HUDEP-2 (cell line): ENCODE measurements at regions not wholly inside any gene's neighbourhood (a gene's known extent, or its start where the extent isn't known, plus 50 kb on each side); places are given as distances from the start of the nearest gene placed in this dataset.

Source experiments
- DNase-seq, 76 experiments: peaks; one replicate each; lab custom pipeline; 2025; ENCODE audit not compliant: unreplicated experiment in 76 of 76; lab: John Stamatoyannopoulos, UW

DNA sequence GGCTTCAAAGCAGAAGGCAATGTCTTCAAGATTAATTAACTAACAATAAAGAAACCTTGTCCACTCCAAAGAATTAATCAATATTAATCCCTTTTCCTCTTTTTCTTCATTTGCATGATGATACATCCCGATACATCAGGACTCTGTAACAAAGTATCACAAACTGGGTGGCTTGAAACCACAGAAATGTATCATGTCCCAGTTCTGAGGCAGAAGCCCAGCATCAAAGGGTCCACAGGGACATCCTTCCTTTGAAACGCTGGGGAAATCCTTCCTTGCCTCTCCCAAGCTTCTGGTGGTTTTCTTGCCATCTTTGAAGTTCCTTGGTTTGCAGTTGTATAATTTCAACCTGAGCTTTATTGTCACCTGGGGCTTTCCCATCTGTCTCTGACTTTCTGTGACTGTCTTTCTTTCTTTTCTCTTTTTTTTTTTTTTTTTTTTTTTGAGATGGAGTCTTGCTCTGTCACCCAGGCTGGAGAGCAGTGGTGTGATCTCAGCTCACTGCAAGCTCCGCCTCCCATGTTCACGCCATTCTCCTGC is 210.2 kb upstream of the ADARB2 start:
- DNase-seq: no peak

DNA sequence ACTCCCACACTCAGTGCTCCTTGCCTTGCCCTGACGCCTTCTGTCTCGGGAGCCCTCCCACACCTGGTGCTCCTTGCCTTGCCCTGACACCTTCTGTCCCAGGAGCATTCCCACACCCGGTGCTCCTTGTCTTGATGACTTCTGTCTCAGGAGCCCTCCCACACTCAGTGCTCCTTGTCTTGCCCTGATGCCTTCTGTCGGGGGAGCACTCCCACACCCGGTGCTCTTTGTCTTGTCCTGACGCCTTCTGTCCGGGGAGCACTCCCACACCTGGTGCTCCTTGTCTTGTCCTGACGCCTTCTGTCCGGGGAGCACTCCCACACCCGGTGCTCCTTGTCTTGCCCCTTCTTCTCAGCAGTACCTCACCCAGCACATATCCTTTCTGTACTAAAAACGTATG is 207.2 kb upstream of the ADARB2 start:
- no peak for DNase-seq

GRCh38 chr10:1942478-1942877 is 205.2 kb upstream of the ADARB2 start:
- no peak for DNase-seq

GRCh38 chr10:1939016-1939415 is 201.7 kb upstream of the ADARB2 start:
- DNase-seq: no peak

GRCh38 chr10:1938317-1938716 is 201.0 kb upstream of the ADARB2 start:
- DNase-seq: no peak

GRCh38 chr10:1935912-1936311 is 198.6 kb upstream of the ADARB2 start:
- DNase-seq: no peak

DNA sequence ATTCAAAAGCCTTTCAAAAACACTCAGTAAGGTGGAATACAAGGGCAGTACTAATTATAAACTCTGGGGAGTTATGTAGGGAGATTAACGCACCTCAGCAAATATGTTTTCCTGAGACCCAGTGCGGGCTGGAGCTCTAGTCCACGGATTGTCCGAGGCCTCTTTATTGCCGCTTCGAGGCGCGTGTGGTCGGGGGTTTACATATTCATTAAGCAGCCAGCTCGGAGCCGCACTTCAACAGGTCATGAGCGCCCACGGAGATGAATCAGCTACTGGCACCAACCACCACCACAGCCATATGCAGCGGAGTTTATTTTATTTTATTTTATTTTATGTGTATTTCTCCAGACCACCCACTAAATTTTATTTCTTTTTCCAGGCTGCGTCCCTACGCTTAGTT is 195.9 kb upstream of the ADARB2 start:
- DNase-seq: no peak

DNA sequence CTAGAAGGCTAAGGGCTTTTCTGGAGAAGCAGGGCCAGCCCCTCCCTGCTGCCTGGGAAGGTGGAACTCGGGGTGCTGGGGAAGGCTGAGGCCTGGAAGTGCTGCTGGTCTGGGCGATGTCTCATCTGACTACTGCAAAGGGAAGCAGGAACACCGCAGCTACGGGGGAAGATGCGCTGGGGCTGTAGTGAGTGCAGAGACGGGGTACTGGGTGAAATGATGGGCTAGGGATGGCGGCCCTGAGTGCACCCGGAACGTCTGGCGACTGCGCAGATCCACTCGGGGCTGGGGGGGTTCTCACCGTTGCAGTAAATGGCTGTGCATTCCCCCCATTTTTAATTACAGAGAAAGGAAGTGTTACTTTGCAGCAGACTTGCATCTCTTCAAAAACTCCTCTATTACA is 195.4 kb upstream of the ADARB2 start:
- no peak for DNase-seq

DNA sequence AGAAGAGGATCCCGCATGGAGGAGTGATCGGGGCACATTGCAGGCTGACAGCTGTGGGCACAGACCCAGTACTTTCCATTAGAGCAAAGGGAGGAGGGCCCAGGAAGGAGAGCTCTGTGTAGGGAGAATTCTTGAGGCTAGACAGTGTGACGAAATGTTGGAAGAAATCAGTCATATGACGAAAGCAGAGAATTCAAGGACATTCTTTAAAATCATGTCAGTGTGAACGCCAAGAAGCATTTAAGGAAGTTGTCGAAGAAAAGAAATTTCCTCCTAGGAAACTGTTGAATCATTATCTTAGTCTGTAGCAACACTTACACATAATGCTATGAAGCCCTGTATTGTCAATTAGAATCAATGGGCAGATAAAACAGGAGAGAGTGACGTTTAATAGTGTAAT is 191.3 kb upstream of the ADARB2 start:
- no peak for DNase-seq

DNA sequence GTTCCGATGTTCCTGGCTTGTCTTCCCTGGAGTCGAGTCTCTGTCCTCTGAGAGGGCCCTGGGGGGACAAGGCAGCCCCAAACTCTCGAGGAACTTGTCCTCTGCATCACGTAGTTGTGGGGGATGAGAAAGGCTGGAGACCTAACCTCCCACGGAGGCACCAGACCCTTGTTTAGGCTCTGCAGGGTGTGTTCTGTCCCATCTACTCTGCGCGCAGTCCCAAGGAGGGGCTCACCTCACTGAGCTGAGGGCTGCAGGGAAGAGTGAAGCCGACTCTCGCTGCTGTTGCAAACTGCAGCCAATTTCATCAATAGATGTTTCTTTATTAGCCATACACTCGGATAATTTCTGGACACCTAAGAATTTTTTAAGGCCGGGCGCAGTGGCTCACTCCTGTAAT is 186.7 kb upstream of the ADARB2 start:
- no peak for DNase-seq

DNA sequence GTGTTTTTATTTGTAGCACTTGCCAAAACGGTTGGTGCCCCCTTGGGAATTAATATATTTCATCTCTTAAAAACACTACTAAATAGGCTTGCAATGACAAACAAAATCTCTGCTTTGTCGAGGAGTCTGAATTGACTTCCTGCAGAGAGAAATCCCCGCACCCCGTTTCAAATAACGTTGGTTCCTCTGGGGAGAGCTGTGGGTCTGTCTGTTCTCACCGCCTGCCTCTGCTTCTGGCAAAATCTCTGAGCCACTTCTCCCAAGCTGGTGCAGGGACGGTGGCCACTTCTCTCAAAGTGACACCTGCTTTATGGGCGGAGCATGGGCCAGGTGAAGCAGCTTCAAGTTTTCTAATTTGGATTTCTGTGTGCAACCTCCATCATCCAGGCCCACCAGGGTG is 186.3 kb upstream of the ADARB2 start:
- DNase-seq: no peak

- no peak for DNase-seq
These were observed 183.6 kb upstream of the ADARB2 start for GRCh38 chr10:1920941-1921340.

DNA sequence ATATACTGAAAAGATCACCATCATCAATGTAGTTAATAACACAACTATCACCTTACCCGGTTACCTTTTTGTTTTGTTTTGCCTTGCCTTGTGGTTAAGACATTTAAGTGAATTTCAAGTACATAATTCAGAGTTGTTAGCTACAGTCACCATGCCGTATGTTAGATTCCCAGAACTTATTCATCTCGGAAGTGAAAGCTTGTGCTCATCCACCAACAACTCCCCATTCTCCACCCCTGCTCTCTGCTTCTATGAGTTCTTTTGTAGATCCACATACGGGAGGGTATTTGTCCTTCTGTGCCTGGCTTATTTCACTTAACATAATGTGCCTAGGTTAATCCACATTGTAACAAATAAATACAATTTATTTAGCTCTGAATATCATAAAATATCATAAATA is 182.8 kb upstream of the ADARB2 start:
- no peak for DNase-seq

GRCh38 chr10:1911771-1912170 is 174.4 kb upstream of the ADARB2 start:
- no peak for DNase-seq

DNA sequence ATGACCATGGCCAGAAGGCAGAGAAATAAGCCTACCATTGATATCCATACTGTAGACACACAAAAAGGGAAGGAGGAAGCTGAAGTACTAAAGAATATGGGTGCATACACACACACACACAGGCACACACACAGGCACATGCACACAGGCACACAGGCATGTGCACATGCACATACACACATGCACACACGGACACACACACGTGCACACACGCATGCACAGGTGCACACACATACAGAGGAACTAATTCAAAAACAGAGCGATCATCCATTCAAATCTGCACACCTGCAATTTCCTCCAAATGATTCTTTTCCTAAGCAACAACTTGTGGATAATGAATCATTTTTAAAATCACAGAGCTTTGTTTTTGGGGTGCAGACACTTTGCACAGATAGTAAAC is 166.7 kb upstream of the ADARB2 start:
- no peak for DNase-seq

DNA sequence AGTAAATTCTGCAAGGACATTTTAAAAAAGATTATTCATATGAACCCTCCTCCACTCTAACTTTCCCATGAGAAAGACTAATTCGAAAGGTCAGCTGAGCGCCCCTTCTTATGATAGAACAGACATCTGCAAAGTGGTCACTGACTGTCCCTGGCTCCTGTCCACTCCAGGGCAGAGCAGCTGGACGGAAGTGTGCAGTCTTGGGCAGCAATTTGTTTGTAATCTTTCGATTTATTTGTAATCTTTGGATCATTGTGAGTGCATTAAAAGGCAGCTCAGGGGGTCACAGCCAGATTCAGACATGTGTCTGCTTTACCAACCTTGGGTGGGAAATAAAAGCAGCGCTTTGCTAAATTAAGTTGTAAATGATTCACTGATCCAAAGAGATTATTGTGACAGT is 158.8 kb upstream of the ADARB2 start:
- DNase-seq: no peak

GRCh38 chr10:1895691-1896090 is 158.4 kb upstream of the ADARB2 start:
- DNase-seq: no peak

GRCh38 chr10:1894912-1895311 is 157.6 kb upstream of the ADARB2 start:
- no peak for DNase-seq

DNA sequence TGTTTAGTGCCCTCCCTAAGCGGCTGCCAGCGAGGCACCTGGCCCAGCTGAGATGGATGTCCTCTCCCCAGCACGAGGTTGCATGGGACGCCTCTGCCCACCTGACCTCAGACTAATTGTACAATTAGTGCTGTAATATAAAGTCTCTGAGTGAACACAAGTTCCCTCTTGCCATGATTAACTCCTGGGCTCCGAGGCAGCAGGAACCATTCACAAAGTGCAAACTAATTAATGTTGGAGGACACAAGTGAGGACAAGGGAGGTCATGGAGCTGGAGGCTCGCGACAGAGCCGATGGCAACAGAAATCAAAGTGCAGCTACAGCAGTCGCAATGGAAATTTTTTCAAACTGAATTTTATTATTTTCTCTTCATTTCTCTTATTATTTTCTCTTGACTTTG is 156.6 kb upstream of the ADARB2 start:
- no peak for DNase-seq

GRCh38 chr10:1886039-1886438 is 148.7 kb upstream of the ADARB2 start:
- no peak for DNase-seq

- DNase-seq: no peak
These were observed 145.4 kb upstream of the ADARB2 start for GRCh38 chr10:1882728-1883127.

DNA sequence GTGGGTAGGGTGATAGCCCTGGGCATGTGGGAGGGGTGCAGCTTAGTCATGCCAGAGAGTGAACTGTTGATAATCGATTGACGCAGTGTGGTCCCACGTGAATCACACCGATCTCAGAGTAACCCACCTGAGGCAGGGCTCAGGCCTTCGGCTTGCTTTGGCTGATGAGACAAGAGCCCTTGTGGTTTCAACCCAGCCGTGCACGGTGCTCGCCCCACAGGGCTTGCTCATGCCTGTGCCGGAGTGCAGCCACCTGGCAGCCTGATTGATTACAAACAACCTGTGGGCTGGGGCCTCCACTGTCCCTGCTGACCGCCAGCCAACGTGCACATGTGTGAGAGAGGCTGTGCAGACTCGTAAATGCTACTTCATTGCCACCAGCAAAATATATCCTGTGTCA is 144.9 kb upstream of the ADARB2 start:
- DNase-seq: no peak

DNA sequence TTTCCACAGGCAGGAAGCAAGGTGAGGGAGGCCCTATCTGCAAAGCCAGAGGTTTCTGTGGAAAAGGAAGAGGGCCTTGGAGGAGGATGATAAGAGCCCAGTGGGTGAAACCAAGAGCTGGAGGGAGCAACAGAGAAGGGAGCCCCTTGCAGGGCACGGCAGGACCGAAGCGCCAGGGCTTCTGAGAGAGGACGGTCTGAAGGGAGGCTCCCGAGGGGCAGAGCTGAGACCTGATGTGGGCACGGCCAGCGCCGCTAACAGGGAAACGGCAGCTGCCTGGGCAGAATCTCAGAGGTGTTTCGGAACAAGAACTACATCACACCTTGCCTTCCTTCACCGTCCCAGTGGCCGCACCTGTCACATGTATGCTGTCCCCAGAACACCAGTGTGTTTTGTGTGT is 144.3 kb upstream of the ADARB2 start:
- DNase-seq: no peak

- DNase-seq: no peak
These were observed 137.2 kb upstream of the ADARB2 start for GRCh38 chr10:1874533-1874932.
